ENCODE measurements at regions not wholly inside any gene's neighbourhood (a gene's known extent, or its start where the extent isn't known, plus 50 kb on each side); places are given as distances from the start of the nearest gene placed in this dataset.

DNA sequence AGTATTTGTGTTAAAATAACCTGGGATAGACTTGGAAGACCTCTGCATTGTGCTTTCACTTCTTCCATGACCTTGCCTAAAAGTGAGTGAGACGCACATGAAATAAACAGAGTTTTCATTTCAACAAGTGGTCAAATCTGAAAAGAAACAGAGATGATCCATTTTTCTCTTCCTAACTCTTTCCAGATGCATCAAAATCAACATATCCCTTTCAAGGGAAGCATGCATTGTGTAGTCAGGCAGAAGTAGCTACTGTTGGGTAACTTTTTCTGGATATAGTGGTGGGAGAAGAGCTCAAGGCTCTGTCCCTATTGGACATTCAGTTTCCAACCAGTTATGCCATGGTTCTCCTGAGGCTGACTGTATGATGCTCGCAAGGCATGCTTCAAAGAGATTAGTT lies 233.0 kb upstream of the JAG1 start:
- Histone ChIP-seq H3K9me3 (ENCODE audit: control insufficient read depth in 3 of 3, low read length in 3 of 3) (no peaks in the 10 kb centered on the region), H3K4me3 (ENCODE audit: low read length in 3 of 3) (no peak overlapping the region), H3K9ac (ENCODE audit: low read depth in 1 of 3, low read length in 3 of 3) (no peak overlapping the region), H3K4me1 (ENCODE audit: control insufficient read depth in 3 of 3, insufficient read depth in 3 of 3, low read length in 3 of 3) (peaks cover 0 to 11% (median 3%) of the 10 kb centered on the region in 3 donors), H3K27ac (ENCODE audit: low read depth, low read length) (no peak overlapping the region), H3K27me3 (ENCODE audit: control insufficient read depth in 3 of 3, insufficient read depth in 3 of 3, low read length in 3 of 3) (no peaks in the 10 kb centered on the region), H3K36me3 (ENCODE audit: control insufficient read depth in 3 of 3, insufficient read depth in 3 of 3, low read length in 3 of 3) (no peaks in the 10 kb centered on the region)

DNA sequence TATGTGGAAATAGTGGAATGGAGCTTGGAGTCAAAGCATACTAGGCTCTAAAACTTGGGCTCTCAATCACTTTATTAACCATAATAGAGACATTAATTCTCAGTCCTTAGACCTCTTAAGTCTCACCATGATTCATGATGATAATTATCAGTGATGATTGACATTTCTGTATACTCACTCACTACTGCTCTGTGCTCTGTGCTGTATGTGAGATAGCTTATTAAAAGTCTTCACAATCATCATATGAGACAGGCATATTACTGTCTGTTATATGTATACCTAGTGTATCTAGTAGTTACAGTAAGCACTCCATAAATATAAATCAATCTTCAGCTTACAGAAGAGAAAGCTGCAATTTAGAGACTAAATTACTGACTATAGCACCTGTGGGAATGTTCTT lies 236.0 kb upstream of the JAG1 start:
- Histone ChIP-seq H3K9ac (ENCODE audit: low read depth in 1 of 3, low read length in 3 of 3) (no peak overlapping the region), H3K4me3 (ENCODE audit: low read length in 3 of 3) (no peak overlapping the region), H3K27me3 (ENCODE audit: control insufficient read depth in 3 of 3, insufficient read depth in 3 of 3, low read length in 3 of 3) (no peaks in the 10 kb centered on the region), H3K9me3 (ENCODE audit: control insufficient read depth in 3 of 3, low read length in 3 of 3) (no peaks in the 10 kb centered on the region), H3K4me1 (ENCODE audit: control insufficient read depth in 3 of 3, insufficient read depth in 3 of 3, low read length in 3 of 3) (peaks cover 0 to 9% (median 3%) of the 10 kb centered on the region in 3 donors), H3K27ac (ENCODE audit: low read depth, low read length) (no peak overlapping the region), H3K36me3 (ENCODE audit: control insufficient read depth in 3 of 3, insufficient read depth in 3 of 3, low read length in 3 of 3) (no peaks in the 10 kb centered on the region)

DNA sequence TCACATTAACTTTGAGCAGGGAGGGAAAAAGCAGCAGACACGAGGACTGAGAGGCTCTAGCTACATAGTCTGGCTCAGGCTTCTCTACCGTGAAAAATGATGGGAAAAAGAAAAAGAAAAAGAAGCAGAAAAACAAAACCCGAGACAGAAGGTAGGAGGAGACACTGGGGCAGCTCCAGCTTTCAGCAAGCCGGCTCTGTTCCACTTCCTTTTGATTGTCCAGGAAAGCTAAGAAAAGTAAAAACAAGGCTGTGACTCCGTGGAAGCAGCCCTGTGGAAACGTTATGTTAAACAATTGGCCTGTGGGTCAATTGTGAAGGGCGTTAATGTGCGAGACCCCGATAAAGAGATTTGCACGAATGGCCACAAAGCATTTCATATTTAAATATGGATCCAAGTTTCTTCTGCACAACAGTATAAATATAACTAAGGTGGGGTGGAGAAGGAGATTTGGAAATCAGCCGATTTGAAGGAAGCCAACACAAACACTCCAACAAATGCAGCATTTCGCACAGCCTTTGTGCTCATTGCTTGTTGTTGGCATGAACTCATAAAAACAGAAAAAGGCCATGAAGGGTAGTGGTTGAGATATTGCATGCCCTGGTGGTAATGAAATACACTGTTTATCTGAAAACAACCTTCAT lies 236.9 kb upstream of the JAG1 start:
- H3K36me3 ChIP-seq (ENCODE audit: control insufficient read depth in 3 of 3, insufficient read depth in 3 of 3, low read length in 3 of 3), result no peaks in the 10 kb centered on the region
- peak overlapping the region in 2 of 3 donors; percentile 5 to 8 for H3K4me3 ChIP-seq (ENCODE audit: low read length in 3 of 3)

DNA sequence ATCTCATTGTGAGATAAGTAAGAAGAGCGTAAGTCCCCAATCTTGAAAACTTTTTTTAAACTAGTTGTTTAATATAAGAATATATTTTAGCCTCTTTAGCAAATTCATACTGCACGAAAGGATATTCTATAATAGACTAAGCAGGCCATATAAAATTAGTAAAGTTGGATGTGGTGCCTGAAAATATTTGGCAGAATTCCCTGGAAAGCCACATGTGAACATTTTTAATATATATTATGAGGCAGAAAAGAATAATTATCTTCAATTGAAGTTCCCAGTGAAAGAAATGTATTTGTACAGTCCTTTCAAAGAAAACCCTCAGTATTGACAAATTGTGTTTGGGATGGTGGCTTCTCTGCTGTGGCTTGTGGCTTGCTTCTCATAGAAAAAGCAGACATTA lies 237.5 kb upstream of the JAG1 start:
- Histone ChIP-seq H3K4me1 (ENCODE audit: control insufficient read depth in 3 of 3, insufficient read depth in 3 of 3, low read length in 3 of 3) (peaks cover 0 to 9% (median 3%) of the 10 kb centered on the region in 3 donors), H3K27ac (ENCODE audit: low read depth, low read length) (no peak overlapping the region), H3K9ac (ENCODE audit: low read depth in 1 of 3, low read length in 3 of 3) (no peak overlapping the region), H3K4me3 (ENCODE audit: low read length in 3 of 3) (no peak overlapping the region), H3K9me3 (ENCODE audit: control insufficient read depth in 3 of 3, low read length in 3 of 3) (no peaks in the 10 kb centered on the region), H3K36me3 (ENCODE audit: control insufficient read depth in 3 of 3, insufficient read depth in 3 of 3, low read length in 3 of 3) (no peaks in the 10 kb centered on the region), H3K27me3 (ENCODE audit: control insufficient read depth in 3 of 3, insufficient read depth in 3 of 3, low read length in 3 of 3) (no peaks in the 10 kb centered on the region)

More for the DNA sequence above, 236.9 kb upstream of the JAG1 start:
- Histone ChIP-seq H3K27me3 (ENCODE audit: control insufficient read depth in 3 of 3, insufficient read depth in 3 of 3, low read length in 3 of 3) (no peaks in the 10 kb centered on the region), H3K27ac (ENCODE audit: low read depth, low read length) (no peak overlapping the region), H3K9ac (ENCODE audit: low read depth in 1 of 3, low read length in 3 of 3) (peak overlapping the region in 1 of 3 donors; percentile 44), H3K4me1 (ENCODE audit: control insufficient read depth in 3 of 3, insufficient read depth in 3 of 3, low read length in 3 of 3) (peaks cover 0 to 9% (median 3%) of the 10 kb centered on the region in 3 donors), H3K9me3 (ENCODE audit: control insufficient read depth in 3 of 3, low read length in 3 of 3) (no peaks in the 10 kb centered on the region)

DNA sequence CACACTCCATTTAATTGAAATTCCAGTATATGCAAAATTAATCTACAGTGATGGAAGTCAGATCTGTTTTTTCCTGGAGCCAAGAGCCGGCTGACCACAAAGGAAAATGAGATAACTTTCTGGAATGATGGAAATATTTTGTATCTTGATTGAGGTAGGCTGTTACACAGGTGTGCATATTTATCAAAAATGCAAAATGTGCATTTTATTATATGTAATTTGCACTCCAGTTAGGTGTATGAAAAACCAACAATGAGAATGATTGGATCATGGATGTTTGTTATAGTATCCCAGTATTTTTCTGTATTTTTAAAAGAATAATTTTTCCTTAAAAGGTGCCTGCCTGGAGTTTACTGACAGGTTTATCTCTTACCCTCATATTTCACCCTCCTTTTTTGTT lies 242.0 kb upstream of the JAG1 start:
- Histone ChIP-seq H3K9me3 (ENCODE audit: control insufficient read depth in 3 of 3, low read length in 3 of 3) (no peaks in the 10 kb centered on the region), H3K27ac (ENCODE audit: low read depth, low read length) (no peak overlapping the region), H3K4me3 (ENCODE audit: low read length in 3 of 3) (no peak overlapping the region), H3K27me3 (ENCODE audit: control insufficient read depth in 3 of 3, insufficient read depth in 3 of 3, low read length in 3 of 3) (no peaks in the 10 kb centered on the region), H3K9ac (ENCODE audit: low read depth in 1 of 3, low read length in 3 of 3) (no peak overlapping the region), H3K36me3 (ENCODE audit: control insufficient read depth in 3 of 3, insufficient read depth in 3 of 3, low read length in 3 of 3) (no peaks in the 10 kb centered on the region), H3K4me1 (ENCODE audit: control insufficient read depth in 3 of 3, insufficient read depth in 3 of 3, low read length in 3 of 3) (peaks cover 0 to 3% (median 2%) of the 10 kb centered on the region in 3 donors)

DNA sequence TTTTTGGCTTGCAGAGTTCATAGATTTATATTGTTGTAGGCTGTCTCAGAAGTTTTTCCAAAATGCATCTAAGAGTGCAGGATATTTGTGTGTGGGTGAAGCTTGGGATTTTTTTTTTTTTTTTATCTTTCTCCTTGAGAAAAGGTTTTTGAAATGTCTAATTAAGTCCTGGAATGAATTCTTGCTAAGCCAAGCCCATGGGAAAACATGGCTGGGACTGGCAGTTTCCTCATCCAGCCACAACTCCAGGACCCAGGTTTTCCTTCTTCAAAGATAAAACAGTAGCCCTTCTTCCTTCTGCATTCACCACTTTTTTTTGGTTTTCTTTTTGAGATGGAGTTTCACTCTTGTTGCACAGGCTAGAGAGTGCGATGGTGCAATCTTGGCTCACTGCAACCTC lies 242.5 kb upstream of the JAG1 start:
- H3K4me3 ChIP-seq (ENCODE audit: low read length in 3 of 3), result no peak overlapping the region
- no peaks in the 10 kb centered on the region for H3K9me3 ChIP-seq (ENCODE audit: control insufficient read depth in 3 of 3, low read length in 3 of 3)
- H3K27ac ChIP-seq (ENCODE audit: low read depth, low read length), result no peak overlapping the region
- no peak overlapping the region for H3K9ac ChIP-seq (ENCODE audit: low read depth in 1 of 3, low read length in 3 of 3)
- H3K36me3 ChIP-seq (ENCODE audit: control insufficient read depth in 3 of 3, insufficient read depth in 3 of 3, low read length in 3 of 3), result no peaks in the 10 kb centered on the region
- no peaks in the 10 kb centered on the region for H3K27me3 ChIP-seq (ENCODE audit: control insufficient read depth in 3 of 3, insufficient read depth in 3 of 3, low read length in 3 of 3)
- no peaks in the 10 kb centered on the region for H3K4me1 ChIP-seq (ENCODE audit: control insufficient read depth in 3 of 3, insufficient read depth in 3 of 3, low read length in 3 of 3)

DNA sequence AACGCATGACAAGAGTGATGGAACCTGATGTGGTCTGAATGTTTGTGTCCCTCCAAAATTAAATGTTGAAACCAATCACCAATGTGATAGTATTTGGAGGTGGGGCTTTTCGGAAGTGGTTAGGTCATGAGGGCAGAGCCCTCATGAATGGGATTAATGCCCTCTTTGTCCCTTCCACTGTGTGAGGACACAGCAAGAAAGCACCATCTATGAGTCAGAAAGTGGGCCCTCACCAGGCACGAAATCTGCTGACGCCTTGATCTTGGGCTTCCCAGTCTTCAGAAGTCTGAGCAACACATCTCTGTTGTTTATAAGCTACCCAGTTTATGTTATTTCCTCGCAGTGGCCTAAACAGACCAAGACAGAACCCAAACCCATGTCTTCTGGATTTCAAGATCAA lies 244.0 kb upstream of the JAG1 start:
- Histone ChIP-seq H3K4me1 (ENCODE audit: control insufficient read depth in 3 of 3, insufficient read depth in 3 of 3, low read length in 3 of 3) (no peaks in the 10 kb centered on the region), H3K9me3 (ENCODE audit: control insufficient read depth in 3 of 3, low read length in 3 of 3) (no peaks in the 10 kb centered on the region), H3K27ac (ENCODE audit: low read depth, low read length) (no peak overlapping the region), H3K4me3 (ENCODE audit: low read length in 3 of 3) (no peak overlapping the region), H3K9ac (ENCODE audit: low read depth in 1 of 3, low read length in 3 of 3) (no peak overlapping the region), H3K36me3 (ENCODE audit: control insufficient read depth in 3 of 3, insufficient read depth in 3 of 3, low read length in 3 of 3) (no peaks in the 10 kb centered on the region), H3K27me3 (ENCODE audit: control insufficient read depth in 3 of 3, insufficient read depth in 3 of 3, low read length in 3 of 3) (no peaks in the 10 kb centered on the region)

DNA sequence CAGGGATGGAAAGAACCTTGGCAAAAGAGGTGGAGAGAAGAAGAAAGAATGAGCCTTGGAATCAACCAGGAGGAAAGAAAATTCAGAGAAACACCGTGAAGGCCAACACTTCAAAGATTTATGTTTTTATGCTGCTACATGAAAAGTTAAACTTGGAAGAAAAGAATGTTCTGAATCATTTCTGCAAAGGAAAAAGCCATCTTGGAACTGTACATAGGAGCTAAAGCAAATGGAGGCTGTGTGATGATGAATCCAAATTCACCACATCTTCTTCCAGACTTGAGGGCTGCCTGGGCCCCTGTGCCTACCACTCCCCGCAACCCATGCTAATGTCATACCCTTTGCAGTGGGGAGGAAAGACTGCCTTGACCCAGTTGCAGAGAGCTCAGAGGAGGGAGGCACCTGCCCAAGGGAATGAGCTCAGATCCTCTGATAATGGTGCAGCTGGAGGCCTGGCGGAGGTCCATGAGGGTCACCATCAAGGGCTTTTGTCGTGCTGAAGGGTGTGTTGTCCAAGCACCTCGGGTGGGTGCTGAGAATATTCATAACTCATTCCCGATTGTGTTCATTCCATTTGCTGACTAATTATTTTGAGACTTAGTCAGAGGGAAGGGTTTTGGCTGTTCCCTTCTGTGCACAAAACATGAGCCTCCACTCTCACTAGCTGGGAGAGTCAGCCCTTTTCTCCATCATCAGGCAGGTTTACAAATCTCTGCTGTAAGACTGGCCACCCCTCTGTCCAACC lies 245.8 kb upstream of the JAG1 start:
- Histone ChIP-seq H3K36me3 (ENCODE audit: control insufficient read depth in 3 of 3, insufficient read depth in 3 of 3, low read length in 3 of 3) (no peaks in the 10 kb centered on the region), H3K4me3 (ENCODE audit: low read length in 3 of 3) (no peak overlapping the region), H3K4me1 (ENCODE audit: control insufficient read depth in 3 of 3, insufficient read depth in 3 of 3, low read length in 3 of 3) (no peaks in the 10 kb centered on the region), H3K9me3 (ENCODE audit: control insufficient read depth in 3 of 3, low read length in 3 of 3) (no peaks in the 10 kb centered on the region), H3K27ac (ENCODE audit: low read depth, low read length) (no peak overlapping the region), H3K27me3 (ENCODE audit: control insufficient read depth in 3 of 3, insufficient read depth in 3 of 3, low read length in 3 of 3) (no peaks in the 10 kb centered on the region), H3K9ac (ENCODE audit: low read depth in 1 of 3, low read length in 3 of 3) (no peak overlapping the region)

DNA sequence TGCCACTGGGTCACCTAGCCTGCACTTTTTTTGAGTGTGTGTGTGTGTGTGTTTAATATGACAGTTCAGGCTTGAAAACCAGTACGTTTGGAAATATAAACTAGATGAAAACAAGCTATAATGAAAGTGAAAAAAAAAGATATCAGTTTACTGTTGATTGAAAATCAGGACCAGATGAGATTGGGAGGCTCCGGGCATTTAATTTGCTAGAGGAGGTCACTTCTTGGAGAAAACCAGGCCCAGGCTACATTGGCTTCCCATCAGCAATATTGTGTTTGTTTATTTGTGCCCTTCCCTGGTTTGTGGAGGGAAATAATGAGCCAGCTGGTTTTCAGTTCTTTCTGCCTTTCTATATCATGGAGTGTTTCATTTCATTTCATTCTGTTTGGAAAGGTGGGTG lies 246.6 kb upstream of the JAG1 start:
- H3K4me1 ChIP-seq (ENCODE audit: control insufficient read depth in 3 of 3, insufficient read depth in 3 of 3, low read length in 3 of 3), result no peaks in the 10 kb centered on the region
- no peak overlapping the region for H3K27ac ChIP-seq (ENCODE audit: low read depth, low read length)

DNA sequence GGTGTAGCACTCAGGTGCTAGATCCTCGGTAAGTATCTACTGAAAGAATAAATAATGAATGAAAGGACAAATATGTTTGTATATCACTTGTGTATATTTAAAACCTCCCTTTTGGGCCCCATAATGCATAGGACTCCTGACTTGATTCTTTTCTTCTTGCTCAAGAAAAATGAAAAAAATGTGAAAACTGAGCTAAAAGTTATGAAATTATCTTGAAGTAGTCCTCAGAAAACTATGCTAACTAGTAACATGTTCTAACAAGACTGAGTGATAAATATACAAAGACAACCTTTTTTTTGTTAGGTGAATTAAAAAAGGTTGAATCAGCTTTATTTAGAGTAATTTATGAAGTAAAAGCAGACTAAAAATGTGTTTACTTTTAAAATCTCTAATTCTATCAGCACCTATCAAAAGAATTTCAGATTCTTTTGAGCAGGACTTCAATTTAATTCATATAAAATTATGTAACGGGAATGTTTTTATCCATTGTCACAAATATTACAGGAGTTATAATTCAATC lies 247.8 kb upstream of the JAG1 start:
- Histone ChIP-seq H3K9me3 (ENCODE audit: control insufficient read depth in 3 of 3, low read length in 3 of 3) (no peaks in the 10 kb centered on the region), H3K4me1 (ENCODE audit: control insufficient read depth in 3 of 3, insufficient read depth in 3 of 3, low read length in 3 of 3) (no peaks in the 10 kb centered on the region), H3K36me3 (ENCODE audit: control insufficient read depth in 3 of 3, insufficient read depth in 3 of 3, low read length in 3 of 3) (no peaks in the 10 kb centered on the region), H3K27me3 (ENCODE audit: control insufficient read depth in 3 of 3, insufficient read depth in 3 of 3, low read length in 3 of 3) (no peaks in the 10 kb centered on the region), H3K27ac (ENCODE audit: low read depth, low read length) (no peak overlapping the region), H3K4me3 (ENCODE audit: low read length in 3 of 3) (no peak overlapping the region), H3K9ac (ENCODE audit: low read depth in 1 of 3, low read length in 3 of 3) (no peak overlapping the region)

More for the DNA sequence above, 246.6 kb upstream of the JAG1 start:
- H3K9ac ChIP-seq (ENCODE audit: low read depth in 1 of 3, low read length in 3 of 3), result no peak overlapping the region
- H3K9me3 ChIP-seq (ENCODE audit: control insufficient read depth in 3 of 3, low read length in 3 of 3), result no peaks in the 10 kb centered on the region
- H3K4me3 ChIP-seq (ENCODE audit: low read length in 3 of 3), result no peak overlapping the region
- H3K36me3 ChIP-seq (ENCODE audit: control insufficient read depth in 3 of 3, insufficient read depth in 3 of 3, low read length in 3 of 3), result no peaks in the 10 kb centered on the region
- no peaks in the 10 kb centered on the region for H3K27me3 ChIP-seq (ENCODE audit: control insufficient read depth in 3 of 3, insufficient read depth in 3 of 3, low read length in 3 of 3)

Data from skeletal muscle tissue (tissue), 3 donors.